PC-3 (cell line): ENCODE measurements at regions not wholly inside any gene's neighbourhood (a gene's known extent, or its start where the extent isn't known, plus 50 kb on each side); places are given as distances from the start of the nearest gene placed in this dataset.

Experiments
- ATAC-seq: fragments of 200-7000 bp; cut with Tn5 transposase; 2 replicates; pipeline ENCODE4 v1.9.1; 2020; ENCODE audit warnings: mild to moderate bottlenecking, moderate library complexity
- BruUV-seq: library from RNA; stranded (reverse); fragments of 400-500 nt; replicated peaks from 2 replicates; lab custom pipeline; 2021; lab: Mats Ljungman, UMichigan
- CTCF ChIA-PET: fragments of 300-600 bp; sonication (Branson Sonifier 250); formaldehyde crosslinking; loops from one replicate; lab custom pipeline; 2022; ENCODE audit warnings: antibody characterized with exemption; lab: Charles Lee
- POLR2A ChIA-PET: fragments of 300-600 bp; sonication (Branson Sonifier 250); formaldehyde crosslinking; loops from one replicate; lab custom pipeline; 2022; ENCODE audit warnings: antibody characterized with exemption; ENCODE audit not compliant: unreplicated experiment; lab: Charles Lee
- DNase-seq: peaks from one replicate; pipeline ENCODE4 v3.0.0-alpha.2; 2015
- H2AFZ ChIP-seq: fragments of 300-600 bp; sonication (generic); 2 replicates; pipeline ENCODE4 v1.6.0; 2016; ENCODE audit warnings: antibody characterized with exemption, low read length
- H3F3A ChIP-seq: fragments of 300-600 bp; sonication (generic); one replicate; pipeline ENCODE4 v1.6.0; 2017; ENCODE audit warnings: antibody characterized with exemption, low read length, control low read depth, mild to moderate bottlenecking; ENCODE audit not compliant: unreplicated experiment
- H3K27ac ChIP-seq: fragments of 300-600 bp; sonication (generic); 2 replicates; pipeline ENCODE4 v1.5.1; 2016; ENCODE audit warnings: mild to moderate bottlenecking, low read length
- H3K27me3 ChIP-seq: fragments of 300-600 bp; sonication (generic); 2 replicates; pipeline ENCODE4 v1.6.1; 2016; ENCODE audit warnings: low read length, mixed read lengths
- H3K36me3 ChIP-seq: fragments of 300-600 bp; sonication (generic); 2 replicates; pipeline ENCODE4 v1.6.1; 2016; ENCODE audit warnings: low read depth, mixed run types, low read length, mixed read lengths
- H3K4me1 ChIP-seq: fragments of 300-600 bp; sonication (generic); 2 replicates; pipeline ENCODE4 v1.5.1; 2016; ENCODE audit warnings: low read length; ENCODE audit not compliant: insufficient read depth
- H3K4me2 ChIP-seq: fragments of 300-600 bp; sonication (generic); 2 replicates; pipeline ENCODE4 v1.6.0; 2016; ENCODE audit warnings: low read length
- H3K4me3 ChIP-seq: fragments of 300-600 bp; sonication (generic); 2 replicates; pipeline ENCODE4 v1.5.1; 2016; ENCODE audit warnings: mild to moderate bottlenecking, low read length, mixed read lengths
- H3K79me2 ChIP-seq: fragments of 300-600 bp; sonication (generic); 2 replicates; pipeline ENCODE4 v1.6.1; 2017; ENCODE audit warnings: low read length, mixed read lengths
- H3K9ac ChIP-seq: fragments of 300-600 bp; sonication (generic); 2 replicates; pipeline ENCODE4 v1.6.0; 2016; ENCODE audit warnings: mild to moderate bottlenecking, low read length
- H3K9me2 ChIP-seq: fragments of 300-600 bp; sonication (generic); replicated peaks from 2 replicates; pipeline ENCODE4 v1.6.1; 2016; ENCODE audit warnings: mixed run types, low read length, mixed read lengths
- H3K9me3 ChIP-seq: fragments of 300-600 bp; sonication (generic); 2 replicates; pipeline ENCODE4 v1.6.1; 2016; ENCODE audit warnings: low read length, mixed read lengths
- H4K20me1 ChIP-seq: fragments of 300-600 bp; sonication (generic); 2 replicates; pipeline ENCODE4 v1.6.1; 2016; ENCODE audit warnings: low read length, mixed read lengths
- CTCF ChIP-seq: fragments of 300-600 bp; sonication (generic); conservative IDR thresholded peaks from 2 replicates; pipeline ENCODE4 v1.5.1; 2017; ENCODE audit warnings: antibody characterized with exemption, low read depth, mild to moderate bottlenecking, low read length
- EZH2 ChIP-seq: fragments of 300-600 bp; sonication (generic); IDR thresholded peaks from one replicate; pipeline ENCODE4 v1.6.1; 2017; ENCODE audit warnings: antibody characterized with exemption, mild to moderate bottlenecking, low read length; ENCODE audit not compliant: unreplicated experiment
- EZH2phosphoT487 ChIP-seq: fragments of 300-600 bp; sonication (generic); IDR thresholded peaks from 2 replicates; pipeline ENCODE4 v1.6.1; 2018; ENCODE audit warnings: mild to moderate bottlenecking, antibody characterized with exemption, low read length, borderline replicate concordance
- intact Hi-C: fragments of 100-400 bp; cut with micrococcal nuclease; formaldehyde crosslinking; loops from 2 replicates; pipeline ENCODE4 v1.9.0; 2023

- DNase-seq (peak; percentile 33), ATAC-seq (peak; percentile 37)
- Histone ChIP-seq H3K36me3 (no peaks in the 10 kb centered on the region), H3K27ac (no peak overlapping the region), H2AFZ (no peak overlapping the region), H4K20me1 (no peaks in the 10 kb centered on the region), H3K4me3 (no peak overlapping the region), H3K9ac (no peak overlapping the region), H3K9me3 (no peaks in the 10 kb centered on the region), H3K9me2 (no peaks in the 10 kb centered on the region), H3K4me1 (peaks cover 15% of the 10 kb centered on the region), H3F3A (no peaks in the 10 kb centered on the region), H3K4me2 (no peak overlapping the region), H3K27me3 (no peaks in the 10 kb centered on the region), H3K79me2 (no peaks in the 10 kb centered on the region)
- TF ChIP-seq CTCF: no peak
- no peak for TF ChIP-seq EZH2
- TF ChIP-seq EZH2phosphoT487: no peak
- POLR2A ChIA-PET: interaction anchor here (0.5 kb wide), 1 partner anchor 84 kb away, joined by 7 read pairs; no protein-coding TSS in a partner anchor
- no TSS peak for BruUV-seq
- CTCF ChIA-PET: no interaction called here
- intact Hi-C loops: no loop called here
Observed at GRCh38 chrX:40938423-40938822, 146.8 kb upstream of the USP9X start.

GRCh38 chrX:40943093-40943641, 142.1 kb upstream of the USP9X start:
- ChIA-PET POLR2A (no interaction called here), CTCF (no interaction called here)
- no TSS peak for BruUV-seq

More at GRCh38 chrX:40943093-40943641, 142.1 kb upstream of the USP9X start:
- Histone ChIP-seq H3K9me2 (no peaks in the 10 kb centered on the region), H3K79me2 (no peaks in the 10 kb centered on the region), H4K20me1 (no peaks in the 10 kb centered on the region), H3K36me3 (no peaks in the 10 kb centered on the region), H3K9me3 (no peaks in the 10 kb centered on the region), H3K4me1 (peaks cover 18% of the 10 kb centered on the region), H3K27me3 (no peaks in the 10 kb centered on the region), H2AFZ (no peak overlapping the region), H3K4me2 (no peak overlapping the region), H3K27ac (no peak overlapping the region), H3K4me3 (no peak overlapping the region), H3F3A (no peaks in the 10 kb centered on the region), H3K9ac (no peak overlapping the region)
- TF ChIP-seq EZH2phosphoT487 (no peak), CTCF (no peak), EZH2 (no peak)
- ATAC-seq (no peak), DNase-seq (no peak)
- intact Hi-C loops: no loop called here
